Panc1 (cell line): ENCODE measurements at regions not wholly inside any gene's neighbourhood (a gene's known extent, or its start where the extent isn't known, plus 50 kb on each side); places are given as distances from the start of the nearest gene placed in this dataset.
"Not testable (repeated sequence)": the region's sequence is repeated elsewhere in the genome, so short reads cannot be mapped to it uniquely, and the experiment has no call there.

Source experiments
- ATAC-seq: fragments of 200-7000 bp; cut with Tn5 transposase; 2 replicates; pipeline ENCODE4 v1.9.1; 2020; ENCODE audit warnings: mild to moderate bottlenecking, moderate library complexity
- BruUV-seq: library from RNA; stranded (reverse); fragments of 400-500 nt; replicated peaks from 2 replicates; lab custom pipeline; 2021; lab: Mats Ljungman, UMichigan
- CTCF ChIA-PET: fragments of 300-600 bp; sonication (Branson Sonifier 250); formaldehyde crosslinking; loops from one replicate; lab custom pipeline; 2022; ENCODE audit warnings: antibody characterized with exemption; lab: Charles Lee
- POLR2A ChIA-PET: fragments of 300-600 bp; sonication (Branson Sonifier 250); formaldehyde crosslinking; loops from one replicate; lab custom pipeline; 2022; ENCODE audit warnings: antibody characterized with exemption; lab: Charles Lee
- DNase-seq: peaks from one replicate; pipeline ENCODE4 v3.0.0-alpha.2; 2010; ENCODE audit warnings: low read depth, low spot score
- H3K27ac ChIP-seq: 2 replicates; pipeline ENCODE4 v1.5.1; 2011; ENCODE audit warnings: mild to moderate bottlenecking, low read length, inconsistent platforms
- H3K27me3 ChIP-seq: fragments of 200-500 bp; sonication (Bioruptor generic); 2 replicates; pipeline ENCODE4 v1.6.0; 2014; ENCODE audit warnings: low read length, inconsistent platforms; ENCODE audit not compliant: control insufficient read depth, insufficient read depth
- H3K36me3 ChIP-seq: fragments of 200-500 bp; sonication (Bioruptor generic); 2 replicates; pipeline ENCODE4 v1.5.1; 2014; ENCODE audit warnings: inconsistent platforms, mild to moderate bottlenecking, low read length, moderate library complexity; ENCODE audit not compliant: control insufficient read depth, insufficient read depth
- H3K4me1 ChIP-seq: 2 replicates; pipeline ENCODE4 v1.5.1; 2011; ENCODE audit warnings: inconsistent platforms, mild to moderate bottlenecking, low read length, moderate library complexity; ENCODE audit not compliant: control insufficient read depth, insufficient read depth
- H3K4me3 ChIP-seq, 2 experiments: 2 replicates each; pipeline ENCODE4 v1.5.1; 2011 to 2012; ENCODE audit warnings: low read depth in 2 of 2, low read length in 2 of 2, mild to moderate bottlenecking in 2 of 2, inconsistent platforms in 1 of 2, moderate library complexity in 1 of 2
- H3K9me3 ChIP-seq: fragments of 200-500 bp; sonication (Bioruptor generic); 2 replicates; pipeline ENCODE4 v1.5.1; 2014; ENCODE audit warnings: low read depth, mild to moderate bottlenecking, inconsistent platforms, low read length, moderate library complexity; ENCODE audit not compliant: control insufficient read depth, insufficient read depth
- CTCF ChIP-seq: fragments of 450-650 bp; IDR thresholded peaks from 2 replicates; pipeline ENCODE4 v1.5.1; 2017; ENCODE audit warnings: mild to moderate bottlenecking
- POLR2AphosphoS5 ChIP-seq: IDR thresholded peaks from 2 replicates; pipeline ENCODE4 v1.6.1; 2012; ENCODE audit warnings: mild to moderate bottlenecking, low read depth, low read length, moderate library complexity
- REST ChIP-seq, 2 experiments: IDR thresholded peaks; 2 replicates each; pipeline ENCODE4 v1.6.1; 2011 to 2012; ENCODE audit warnings: low read depth in 2 of 2, control low read depth in 1 of 2, low read length in 1 of 2, mild to moderate bottlenecking in 1 of 2, moderate library complexity in 1 of 2; ENCODE audit not compliant: insufficient read depth in 1 of 2
- SIN3A ChIP-seq: IDR thresholded peaks from 2 replicates; pipeline ENCODE4 v1.6.1; 2012; ENCODE audit warnings: low read depth, mild to moderate bottlenecking, low read length, moderate library complexity, borderline replicate concordance; ENCODE audit not compliant: insufficient read depth
- TCF7L2 ChIP-seq: IDR thresholded peaks from 2 replicates; pipeline ENCODE4 v1.6.1; 2011; ENCODE audit warnings: mild to moderate bottlenecking, low read depth, low read length, inconsistent platforms
- in situ Hi-C: cut with HindIII; loops from 2 replicates; pipeline ENCODE4 v1.10.0; 2016; ENCODE audit warnings: low sequenced_read_pairs, low pct_unique_long_range_greater_than_20kb
- intact Hi-C: fragments of 100-400 bp; cut with micrococcal nuclease; formaldehyde crosslinking; loops from one replicate; pipeline ENCODE4 v1.10.0; 2022; ENCODE audit not compliant: unreplicated experiment

- intact Hi-C loops = no loop called here
- no peak for DNase-seq
- in situ Hi-C loops = no loop called here
- no TSS peak for BruUV-seq
- Histone ChIP-seq H3K4me3 (no peak overlapping the region), H3K36me3 (no peaks in the 10 kb centered on the region), H3K9me3 (no peaks in the 10 kb centered on the region), H3K27me3 (no peaks in the 10 kb centered on the region), H3K4me1 (no peaks in the 10 kb centered on the region), H3K27ac (no peak overlapping the region)
- TF ChIP-seq SIN3A (no peak), CTCF (no peak), TCF7L2 (no peak), POLR2AphosphoS5 (no peak), REST (IDR thresholded peaks at IDR 0.05; ENCODE audit: insufficient read depth in 1 of 2, low read depth in 2 of 2, low read length in 1 of 2) (no peak)
- POLR2A ChIA-PET = no interaction called here
- no peak for ATAC-seq
- CTCF ChIA-PET = no interaction called here
Observed at GRCh38 chr15:22267761-22268160, 187.4 kb downstream of the OR4M2 start.

GRCh38 chr15:22268201-22268600 is 187.9 kb downstream of the OR4M2 start:
- H3K36me3 ChIP-seq, intact Hi-C loops, H3K4me1 ChIP-seq, BruUV-seq, CTCF ChIA-PET, H3K27ac ChIP-seq, H3K27me3 ChIP-seq, POLR2A ChIA-PET, DNase-seq, H3K9me3 ChIP-seq, ATAC-seq, in situ Hi-C loops, H3K4me3 ChIP-seq: not testable (repeated sequence)

- intact Hi-C loops, ATAC-seq, H3K36me3 ChIP-seq, POLR2A ChIA-PET, H3K4me3 ChIP-seq, CTCF ChIA-PET, H3K4me1 ChIP-seq, H3K27me3 ChIP-seq, H3K27ac ChIP-seq, in situ Hi-C loops, BruUV-seq, DNase-seq, H3K9me3 ChIP-seq: not testable (repeated sequence)
Observed at GRCh38 chr15:22268654-22269053, 188.3 kb downstream of the OR4M2 start.

DNA sequence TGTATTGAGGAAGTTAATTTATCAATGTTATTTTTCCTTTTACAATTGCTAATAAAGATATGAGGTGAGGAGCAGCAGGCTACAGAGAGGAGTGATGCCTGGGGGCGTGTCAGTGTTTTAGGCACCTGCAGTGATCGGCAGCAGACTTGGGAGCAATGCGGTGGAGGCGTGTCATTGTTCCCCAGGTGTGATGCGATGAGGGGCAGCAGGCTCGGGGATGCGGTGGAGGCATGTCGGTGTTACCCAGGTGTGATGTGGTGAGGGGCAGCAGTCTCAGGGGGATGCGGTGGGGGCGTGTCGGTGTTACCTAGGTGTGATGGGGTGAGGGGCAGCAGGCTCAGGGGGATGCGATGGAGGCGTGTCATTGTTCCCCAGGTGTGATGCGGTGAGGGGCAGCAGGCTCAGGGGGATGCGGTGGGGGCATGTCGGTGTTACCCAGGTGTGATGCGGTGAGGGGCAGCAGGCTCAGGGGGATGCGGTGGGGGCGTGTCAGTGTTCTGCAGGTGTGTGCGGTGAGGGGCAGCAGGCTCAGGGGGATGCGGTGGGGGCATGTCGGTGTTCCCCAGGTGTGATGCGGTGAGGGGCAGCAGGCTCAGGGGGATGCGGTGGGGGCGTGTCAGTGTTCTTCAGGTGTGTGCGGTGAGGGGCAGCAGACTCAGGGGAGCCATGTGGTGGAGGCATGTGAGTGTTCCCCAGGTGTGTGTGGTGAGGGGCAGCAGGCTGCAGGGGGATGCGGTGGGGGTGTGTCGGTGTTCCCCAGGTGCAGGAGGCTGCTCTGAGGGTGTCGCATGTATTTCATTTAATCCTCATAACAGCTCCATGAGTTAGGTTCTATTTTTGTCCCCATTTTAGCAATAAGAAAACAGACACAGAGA is 186.2 kb upstream of the GOLGA6L22 start:
- H3K9me3 ChIP-seq, BruUV-seq, POLR2A ChIA-PET, in situ Hi-C loops, intact Hi-C loops, CTCF ChIA-PET, H3K4me3 ChIP-seq, H3K36me3 ChIP-seq, DNase-seq, H3K27me3 ChIP-seq, H3K4me1 ChIP-seq, H3K27ac ChIP-seq, ATAC-seq: not testable (repeated sequence)

DNA sequence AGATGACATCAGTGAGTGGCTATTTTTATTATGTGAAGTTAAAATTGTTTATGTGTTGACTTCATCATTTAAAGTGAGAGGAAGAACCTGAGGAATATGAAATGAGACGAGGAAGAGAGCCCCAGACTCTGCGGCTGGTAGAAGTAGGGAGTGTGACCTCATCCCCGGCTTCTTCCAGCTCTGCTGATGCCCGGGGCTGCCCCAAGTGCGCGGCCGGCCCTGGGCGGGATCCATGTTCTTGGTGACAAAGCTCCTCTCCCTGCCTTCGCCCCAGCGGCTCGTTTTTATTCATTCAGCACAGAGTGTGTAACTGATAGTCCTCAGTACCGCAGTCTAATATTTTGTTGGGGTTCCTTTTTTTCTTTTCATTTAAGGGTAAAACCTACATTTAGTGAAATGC is 185.5 kb upstream of the GOLGA6L22 start:
- H3K27ac ChIP-seq, ATAC-seq, CTCF ChIA-PET, POLR2A ChIA-PET, H3K4me3 ChIP-seq, H3K9me3 ChIP-seq, DNase-seq, H3K4me1 ChIP-seq, BruUV-seq, H3K27me3 ChIP-seq, in situ Hi-C loops, intact Hi-C loops, H3K36me3 ChIP-seq: not testable (repeated sequence)
